WTC11 (cell line): ENCODE measurements at regions not wholly inside any gene's neighbourhood (a gene's known extent, or its start where the extent isn't known, plus 50 kb on each side); places are given as distances from the start of the nearest gene placed in this dataset.

Source experiments
- ATAC-seq: fragments of 200-7000 bp; cut with Tn5 transposase; 2 replicates; pipeline ENCODE4 v1.10.0; 2021; ENCODE audit warnings: mild to moderate bottlenecking, moderate library complexity
- CTCF ChIA-PET: fragments of 300-600 bp; sonication (Branson Sonifier 250); formaldehyde crosslinking; loops from one replicate; lab custom pipeline; 2021; ENCODE audit warnings: antibody characterized with exemption; lab: Charles Lee
- POLR2A ChIA-PET: fragments of 350-600 bp; sonication (Branson Sonifier 250); formaldehyde crosslinking; loops from one replicate; lab custom pipeline; 2021; ENCODE audit warnings: antibody characterized with exemption; lab: Charles Lee
- DNase-seq: peaks from one replicate; pipeline ENCODE4 v3.0.0; 2021; ENCODE audit warnings: low spot score
- H3K27ac Mint-ChIP-seq: 2 replicates; pipeline ENCODE4 v1.8.0; 2021; ENCODE audit warnings: mixed read lengths
- H3K27me3 Mint-ChIP-seq: 2 replicates; pipeline ENCODE4 v1.8.0; 2021; ENCODE audit warnings: low read depth, mild to moderate bottlenecking, moderate library complexity, mixed read lengths
- H3K36me3 Mint-ChIP-seq: 2 replicates; pipeline ENCODE4 v1.8.0; 2021; ENCODE audit warnings: mixed read lengths
- H3K4me1 Mint-ChIP-seq: 2 replicates; pipeline ENCODE4 v1.8.0; 2022; ENCODE audit warnings: mixed read lengths
- H3K4me3 Mint-ChIP-seq: 2 replicates; pipeline ENCODE4 v1.8.0; 2021; ENCODE audit warnings: mild to moderate bottlenecking, moderate library complexity, mixed read lengths
- H3K9me3 Mint-ChIP-seq: 2 replicates; pipeline ENCODE4 v1.8.0; 2021; ENCODE audit warnings: mixed read lengths
- ATF2 ChIP-seq: sonication (generic); formaldehyde crosslinking; IDR thresholded peaks from 2 replicates; pipeline ENCODE4 v1.8.1; 2022; ENCODE audit warnings: low read depth, missing genetic modification reagents, borderline replicate concordance
- ATF6 ChIP-seq: sonication (generic); formaldehyde crosslinking; IDR thresholded peaks from 2 replicates; pipeline ENCODE4 v1.8.1; 2023; ENCODE audit warnings: mild to moderate bottlenecking, missing genetic modification reagents
- CTCF ChIP-seq: fragments of 200-600 bp; IDR thresholded peaks from 2 replicates; pipeline ENCODE4 v1.8.0; 2022; ENCODE audit warnings: antibody characterized with exemption
- E2F5 ChIP-seq: sonication (generic); formaldehyde crosslinking; IDR thresholded peaks from 2 replicates; pipeline ENCODE4 v1.8.1; 2022; ENCODE audit warnings: mild to moderate bottlenecking, moderate library complexity, missing genetic modification reagents
- ESRRA ChIP-seq: sonication (generic); formaldehyde crosslinking; IDR thresholded peaks from 2 replicates; pipeline ENCODE4 v1.8.1; 2022; ENCODE audit warnings: mild to moderate bottlenecking, missing genetic modification reagents, borderline replicate concordance
- ETV6 ChIP-seq: sonication (generic); formaldehyde crosslinking; IDR thresholded peaks from 2 replicates; pipeline ENCODE4 v1.8.1; 2022; ENCODE audit warnings: mild to moderate bottlenecking, missing genetic modification reagents
- FOXK1 ChIP-seq: sonication (generic); formaldehyde crosslinking; IDR thresholded peaks from 2 replicates; pipeline ENCODE4 v1.8.0; 2022; ENCODE audit warnings: mild to moderate bottlenecking, moderate library complexity, missing genetic modification reagents
- FOXP1 ChIP-seq: sonication (generic); formaldehyde crosslinking; IDR thresholded peaks from 2 replicates; pipeline ENCODE4 v1.8.0; 2022; ENCODE audit warnings: missing genetic modification reagents, mild to moderate bottlenecking, moderate library complexity, borderline replicate concordance
- HMGXB4 ChIP-seq: sonication (generic); formaldehyde crosslinking; IDR thresholded peaks from 2 replicates; pipeline ENCODE4 v1.8.1; 2023; ENCODE audit warnings: mild to moderate bottlenecking, moderate library complexity, missing genetic modification reagents
- ZNF263 ChIP-seq: sonication (generic); formaldehyde crosslinking; IDR thresholded peaks from 2 replicates; pipeline ENCODE4 v1.8.1; 2022; ENCODE audit warnings: low read depth, mild to moderate bottlenecking, moderate library complexity, missing genetic modification reagents
- TF ChIP-seq, protein P1 (sequence below): fragments of 250-450 bp; sonication (Bioruptor Pico); IDR thresholded peaks from 2 replicates; pipeline ENCODE4 v1.9.0; 2021; ENCODE audit warnings: mild to moderate bottlenecking
- TF ChIP-seq, protein P2 (sequence below): sonication (generic); formaldehyde crosslinking; IDR thresholded peaks from 2 replicates; pipeline ENCODE4 v1.8.0; 2022; ENCODE audit warnings: mild to moderate bottlenecking, missing genetic modification reagents
- TF ChIP-seq, protein P3 (sequence below): sonication (generic); formaldehyde crosslinking; IDR thresholded peaks from 2 replicates; pipeline ENCODE4 v1.8.0; 2022; ENCODE audit warnings: mild to moderate bottlenecking, missing genetic modification reagents

DNA sequence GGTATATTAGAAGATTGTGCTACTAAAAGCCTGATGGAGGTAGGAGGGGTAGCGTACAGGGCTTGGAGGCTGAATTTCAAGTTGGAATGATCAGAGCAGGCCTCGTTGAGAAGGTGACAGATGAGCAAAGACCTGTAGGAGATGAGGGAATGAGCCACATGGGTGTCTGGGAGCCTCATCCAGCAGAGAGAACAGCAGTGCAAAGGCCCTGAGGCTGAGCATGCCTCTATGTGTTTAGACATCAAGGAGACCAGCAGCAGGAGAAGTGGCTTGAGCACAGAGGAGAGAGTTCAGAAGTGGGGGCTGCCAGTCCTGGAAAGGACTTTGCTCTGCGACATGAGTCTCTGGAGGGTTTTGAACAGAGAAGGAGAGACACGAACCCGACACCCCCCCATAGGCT is 111.7 kb downstream of the TMEM130 start (continued):
- TF ChIP-seq, protein P1, sequence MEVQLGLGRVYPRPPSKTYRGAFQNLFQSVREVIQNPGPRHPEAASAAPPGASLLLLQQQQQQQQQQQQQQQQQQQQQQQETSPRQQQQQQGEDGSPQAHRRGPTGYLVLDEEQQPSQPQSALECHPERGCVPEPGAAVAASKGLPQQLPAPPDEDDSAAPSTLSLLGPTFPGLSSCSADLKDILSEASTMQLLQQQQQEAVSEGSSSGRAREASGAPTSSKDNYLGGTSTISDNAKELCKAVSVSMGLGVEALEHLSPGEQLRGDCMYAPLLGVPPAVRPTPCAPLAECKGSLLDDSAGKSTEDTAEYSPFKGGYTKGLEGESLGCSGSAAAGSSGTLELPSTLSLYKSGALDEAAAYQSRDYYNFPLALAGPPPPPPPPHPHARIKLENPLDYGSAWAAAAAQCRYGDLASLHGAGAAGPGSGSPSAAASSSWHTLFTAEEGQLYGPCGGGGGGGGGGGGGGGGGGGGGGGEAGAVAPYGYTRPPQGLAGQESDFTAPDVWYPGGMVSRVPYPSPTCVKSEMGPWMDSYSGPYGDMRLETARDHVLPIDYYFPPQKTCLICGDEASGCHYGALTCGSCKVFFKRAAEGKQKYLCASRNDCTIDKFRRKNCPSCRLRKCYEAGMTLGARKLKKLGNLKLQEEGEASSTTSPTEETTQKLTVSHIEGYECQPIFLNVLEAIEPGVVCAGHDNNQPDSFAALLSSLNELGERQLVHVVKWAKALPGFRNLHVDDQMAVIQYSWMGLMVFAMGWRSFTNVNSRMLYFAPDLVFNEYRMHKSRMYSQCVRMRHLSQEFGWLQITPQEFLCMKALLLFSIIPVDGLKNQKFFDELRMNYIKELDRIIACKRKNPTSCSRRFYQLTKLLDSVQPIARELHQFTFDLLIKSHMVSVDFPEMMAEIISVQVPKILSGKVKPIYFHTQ (CRISPR knock-in tag): no peak
- TF ChIP-seq E2F5 (CRISPR knock-in tag): no peak
- no peak for TF ChIP-seq ATF2 (CRISPR knock-in tag)
- TF ChIP-seq, protein P2, sequence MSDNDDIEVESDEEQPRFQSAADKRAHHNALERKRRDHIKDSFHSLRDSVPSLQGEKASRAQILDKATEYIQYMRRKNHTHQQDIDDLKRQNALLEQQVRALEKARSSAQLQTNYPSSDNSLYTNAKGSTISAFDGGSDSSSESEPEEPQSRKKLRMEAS (CRISPR knock-in tag): no peak
- TF ChIP-seq CTCF: no peak
- TF ChIP-seq ATF6 (CRISPR knock-in tag): no peak
- no peak for TF ChIP-seq FOXK1 (CRISPR knock-in tag)
- TF ChIP-seq, all 79 proteins: peak for 0

DNA sequence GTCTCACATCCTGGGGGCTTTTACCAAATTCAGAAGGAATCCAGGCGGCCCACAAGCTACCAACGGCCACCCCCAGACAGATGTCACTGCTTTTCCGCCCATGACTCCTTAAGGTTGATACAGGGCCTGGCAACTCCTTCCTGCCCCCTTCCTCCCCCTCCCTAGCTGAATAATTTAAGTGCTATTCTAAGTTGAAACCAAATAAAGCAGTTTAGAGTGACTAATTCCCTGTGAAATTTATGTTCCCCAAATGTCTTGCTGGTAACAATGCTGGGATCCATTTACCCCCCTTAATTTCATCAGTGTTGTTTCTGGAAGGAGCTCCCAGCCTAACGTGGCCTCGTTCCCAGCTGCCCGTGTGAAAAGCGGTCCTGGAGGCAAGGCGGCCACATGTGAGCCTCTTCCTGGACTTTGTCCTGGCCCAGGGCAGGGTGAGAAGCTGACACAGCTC is 109.6 kb downstream of the TMEM130 start:
- POLR2A ChIA-PET: no interaction called here
- Mint-ChIP-seq H3K27me3 (no peaks in the 10 kb centered on the region; the same call in 1 of the 2 replicates), H3K36me3 (no peaks in the 10 kb centered on the region), H3K9me3 (0 out of 2 replicates have a peak, but pooled peaks cover 4% of the 10 kb centered on the region), H3K4me3 (no peak overlapping the region), H3K27ac (no peak overlapping the region), H3K4me1 (no peaks in the 10 kb centered on the region)
- CTCF ChIA-PET: interaction anchor here (0.7 to 1.2 kb wide), 3 partner anchors 15 to 339 kb away, joined by 3 to 4 read pairs (median 4); no protein-coding TSS in a partner anchor
- ATAC-seq (no peak), DNase-seq (no peak)
- no peak for TF ChIP-seq HMGXB4 (CRISPR knock-in tag)
- TF ChIP-seq ZNF263 (CRISPR knock-in tag): no peak
- TF ChIP-seq, protein P1 (CRISPR knock-in tag): no peak
- TF ChIP-seq ESRRA (CRISPR knock-in tag): no peak
- no peak for TF ChIP-seq ETV6 (CRISPR knock-in tag)
- no peak for TF ChIP-seq CTCF
- TF ChIP-seq, protein P3, sequence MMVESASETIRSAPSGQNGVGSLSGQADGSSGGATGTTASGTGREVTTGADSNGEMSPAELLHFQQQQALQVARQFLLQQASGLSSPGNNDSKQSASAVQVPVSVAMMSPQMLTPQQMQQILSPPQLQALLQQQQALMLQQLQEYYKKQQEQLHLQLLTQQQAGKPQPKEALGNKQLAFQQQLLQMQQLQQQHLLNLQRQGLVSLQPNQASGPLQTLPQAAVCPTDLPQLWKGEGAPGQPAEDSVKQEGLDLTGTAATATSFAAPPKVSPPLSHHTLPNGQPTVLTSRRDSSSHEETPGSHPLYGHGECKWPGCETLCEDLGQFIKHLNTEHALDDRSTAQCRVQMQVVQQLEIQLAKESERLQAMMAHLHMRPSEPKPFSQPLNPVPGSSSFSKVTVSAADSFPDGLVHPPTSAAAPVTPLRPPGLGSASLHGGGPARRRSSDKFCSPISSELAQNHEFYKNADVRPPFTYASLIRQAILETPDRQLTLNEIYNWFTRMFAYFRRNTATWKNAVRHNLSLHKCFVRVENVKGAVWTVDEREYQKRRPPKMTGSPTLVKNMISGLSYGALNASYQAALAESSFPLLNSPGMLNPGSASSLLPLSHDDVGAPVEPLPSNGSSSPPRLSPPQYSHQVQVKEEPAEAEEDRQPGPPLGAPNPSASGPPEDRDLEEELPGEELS (CRISPR knock-in tag): no peak
- no peak for TF ChIP-seq FOXP1 (CRISPR knock-in tag)
